ENCODE measurements at regions not wholly inside any gene's neighbourhood (a gene's known extent, or its start where the extent isn't known, plus 50 kb on each side); places are given as distances from the start of the nearest gene placed in this dataset.

DNA sequence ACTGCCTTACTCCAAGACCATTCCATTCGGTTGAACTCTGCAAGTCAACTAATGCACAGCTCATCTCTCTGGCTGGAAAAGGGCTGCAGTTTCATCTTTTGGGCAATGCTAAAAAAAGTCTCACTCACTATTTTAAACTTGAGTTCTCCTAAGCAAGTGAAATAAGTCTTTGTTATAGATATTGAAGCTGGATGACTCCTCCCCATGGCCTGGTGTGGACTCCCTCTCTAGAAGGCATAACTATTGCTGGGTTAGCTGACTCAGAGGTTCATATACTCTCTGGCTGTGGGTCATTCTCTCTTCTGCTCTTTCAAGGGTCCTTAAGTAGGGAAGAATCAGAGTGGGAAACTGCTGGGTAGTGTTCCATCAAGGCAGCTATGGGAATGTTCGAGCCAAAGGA, 88.0 kb downstream of the XCL2 start:
- DNase-seq = no peak

DNA sequence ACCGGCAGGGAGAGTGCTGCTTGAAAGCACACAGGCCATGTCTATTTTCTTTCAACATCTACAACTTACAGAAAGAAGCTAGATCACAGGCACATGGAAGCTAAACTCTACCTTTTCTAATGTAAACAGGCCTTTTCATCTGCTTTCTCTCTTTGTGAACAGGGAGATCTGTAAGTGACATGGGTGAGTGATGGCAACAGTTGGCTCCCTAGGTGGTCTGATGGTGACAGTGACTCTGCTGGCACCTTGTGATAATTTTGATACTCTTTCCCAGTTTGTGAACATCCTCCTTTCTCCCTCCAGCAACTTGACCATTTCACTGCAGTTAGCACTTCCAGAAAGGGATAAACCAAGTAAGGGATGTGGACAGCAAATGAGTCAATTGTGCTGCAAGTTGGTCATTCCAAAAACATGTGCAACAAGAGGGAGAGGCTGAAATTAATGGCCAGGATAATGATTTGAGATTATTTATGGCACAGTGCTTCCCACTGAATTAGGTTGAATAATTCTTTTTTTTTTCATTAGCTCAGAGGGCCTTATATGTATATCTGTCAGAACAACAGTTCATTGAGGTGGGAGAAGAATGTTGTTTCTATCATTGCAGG, 89.5 kb downstream of the XCL2 start:
- no peak for DNase-seq

DNA sequence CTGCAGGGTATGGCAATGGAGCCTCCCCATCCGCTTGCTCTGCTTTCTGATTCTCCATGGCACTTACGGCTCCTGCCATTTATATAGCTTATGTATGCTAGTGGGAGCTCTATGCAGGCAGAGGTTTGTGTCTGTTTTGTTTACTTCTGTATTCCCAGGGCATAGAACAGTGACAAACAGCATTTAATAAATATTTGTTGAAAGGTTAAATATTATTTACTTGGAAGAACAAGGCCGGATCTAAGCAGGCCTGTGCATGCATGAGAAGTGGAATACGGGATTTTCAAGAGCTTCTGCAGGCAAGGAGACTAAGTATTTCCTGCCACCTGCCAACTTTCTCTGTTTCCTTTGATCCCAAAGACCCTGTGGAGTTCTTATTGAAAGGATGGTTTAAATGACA, 90.7 kb downstream of the XCL2 start:
- no peak for DNase-seq

DNA sequence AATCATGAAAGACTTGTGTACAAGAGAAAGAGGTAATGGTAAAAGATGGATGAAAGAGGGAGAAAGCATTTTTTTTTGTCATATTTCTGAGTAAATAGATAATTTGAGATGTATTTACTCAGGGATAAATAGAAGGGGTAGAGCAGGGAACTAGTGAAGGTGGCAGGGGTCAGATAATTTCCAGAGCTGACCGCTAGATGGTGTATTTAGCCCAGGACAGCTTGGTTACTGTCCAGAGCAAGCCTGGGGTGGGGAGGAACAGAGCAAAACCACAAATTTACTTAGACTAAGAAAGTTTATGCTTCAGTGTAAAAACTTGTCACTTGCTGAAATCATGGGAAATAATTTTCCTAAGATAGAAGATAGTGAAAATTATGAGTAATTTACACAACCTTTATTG, 91.5 kb downstream of the XCL2 start:
- no peak for DNase-seq

DNA sequence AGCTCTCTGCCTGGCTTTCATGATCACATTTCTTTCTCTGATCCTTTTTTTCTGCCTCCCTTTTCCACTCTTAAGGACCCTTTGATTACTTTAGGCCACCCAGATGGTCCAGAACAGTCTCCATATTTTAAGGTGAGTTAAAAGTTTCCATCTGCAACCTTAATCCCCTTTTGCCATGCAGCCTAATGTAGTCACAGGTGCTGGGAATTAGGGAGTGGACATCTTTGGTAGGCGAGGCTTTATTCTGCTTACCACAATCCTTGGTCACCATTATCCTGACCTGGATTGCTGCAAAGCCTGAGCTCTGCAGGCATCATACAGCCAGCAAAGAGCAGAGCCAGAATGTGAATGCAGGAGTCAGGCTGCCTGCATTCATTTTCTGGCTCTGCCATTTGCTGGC, 95.9 kb downstream of the XCL2 start:
- DNase-seq = no peak

DNA sequence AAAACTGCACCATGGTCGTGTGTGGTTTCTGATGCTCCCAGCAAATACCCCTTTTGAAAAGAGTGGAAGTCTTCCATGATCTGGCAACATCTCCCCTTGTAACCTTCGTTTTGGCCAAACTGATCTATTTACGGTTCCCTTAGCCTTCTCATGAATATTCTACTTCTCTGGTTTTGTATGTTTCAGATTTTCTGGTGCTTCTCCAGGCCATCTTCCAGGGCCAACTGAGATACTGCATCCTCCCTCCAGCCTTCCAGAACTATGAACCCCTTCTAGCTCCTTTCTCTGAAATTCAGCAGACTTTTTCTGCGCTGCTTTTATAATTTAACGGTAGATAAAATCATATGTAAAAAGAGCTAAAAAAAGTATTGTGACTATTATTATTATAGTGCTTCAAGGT, 97.7 kb downstream of the XCL2 start:
- no peak for DNase-seq

DNA sequence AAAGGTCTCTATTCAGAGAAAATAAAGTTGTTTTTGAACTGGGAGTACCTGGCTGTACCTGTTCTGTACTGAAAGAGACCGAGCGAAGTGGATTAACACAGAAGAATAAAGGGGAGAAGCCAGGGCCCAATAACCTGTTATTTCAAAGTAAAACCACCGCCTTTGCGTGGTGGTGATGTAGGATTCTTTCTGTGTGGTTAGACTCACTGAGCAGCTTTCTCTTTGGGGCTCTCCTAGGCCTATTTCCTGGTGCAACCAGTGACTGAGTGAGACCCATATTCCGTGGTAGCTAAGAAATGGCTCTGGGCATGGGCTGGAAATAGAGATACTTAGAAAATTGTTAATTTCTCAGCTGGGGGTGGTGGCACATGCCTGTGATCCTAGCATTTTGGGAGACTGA, 99.9 kb downstream of the XCL2 start:
- no peak for DNase-seq

DNA sequence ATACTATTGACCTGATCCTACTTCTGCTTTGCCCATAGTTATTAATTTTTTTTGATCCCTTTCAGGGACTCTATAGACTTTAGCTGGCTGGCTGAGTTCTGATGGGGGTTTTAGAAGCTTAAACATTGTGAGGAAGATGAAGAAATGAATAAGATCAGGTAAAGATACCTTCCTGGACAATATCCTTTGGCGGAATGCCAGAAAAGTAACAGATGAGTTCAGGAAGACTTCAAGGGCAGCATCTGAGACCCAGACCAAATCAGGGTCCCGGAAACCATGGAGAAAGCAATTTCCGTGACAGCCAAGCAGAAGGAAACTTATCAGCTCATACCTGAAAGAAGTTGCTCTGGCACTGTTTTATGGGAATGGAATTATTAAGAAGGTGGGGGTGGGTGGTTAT, 100.4 kb downstream of the XCL2 start:
- DNase-seq = no peak

DNA sequence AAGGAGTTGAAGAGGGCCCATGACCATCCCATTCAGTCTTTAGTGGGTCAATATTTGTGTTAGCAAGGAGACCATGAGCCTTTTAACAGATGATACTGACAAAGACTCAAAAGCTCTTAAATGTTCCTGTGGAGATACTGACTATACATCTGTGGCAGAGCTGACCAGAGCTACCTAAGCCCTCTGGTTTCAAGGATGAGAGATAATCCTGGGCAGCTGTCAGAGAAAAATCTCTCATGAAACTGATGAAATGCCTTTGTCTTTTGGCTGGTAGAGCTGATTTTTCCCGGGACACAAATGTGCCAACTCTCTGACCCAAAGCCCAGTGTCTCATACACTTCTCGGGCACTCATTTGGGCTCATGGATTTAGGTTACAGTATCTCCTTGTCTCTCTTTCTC, 100.9 kb downstream of the XCL2 start:
- no peak for DNase-seq

DNA sequence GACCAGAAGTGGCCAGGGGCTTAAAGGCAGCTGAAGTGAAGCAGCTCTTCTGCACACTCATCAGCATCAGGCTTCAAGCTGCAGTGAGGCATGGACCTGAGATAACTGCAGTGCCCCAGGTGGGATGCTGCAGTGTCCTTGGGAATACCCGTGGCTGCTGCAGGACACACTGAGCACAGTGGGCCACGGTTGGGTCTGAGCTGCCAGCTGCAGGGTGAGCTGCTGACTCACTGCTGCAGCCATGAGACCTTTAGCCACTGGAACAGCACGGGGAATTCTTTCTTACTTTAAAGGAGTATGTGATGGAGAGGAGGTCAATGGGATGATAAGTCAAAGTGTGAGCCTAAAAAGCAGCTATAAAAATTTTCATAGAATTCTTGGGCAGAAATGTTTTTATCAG, 102.1 kb downstream of the XCL2 start:
- no peak for DNase-seq

DNA sequence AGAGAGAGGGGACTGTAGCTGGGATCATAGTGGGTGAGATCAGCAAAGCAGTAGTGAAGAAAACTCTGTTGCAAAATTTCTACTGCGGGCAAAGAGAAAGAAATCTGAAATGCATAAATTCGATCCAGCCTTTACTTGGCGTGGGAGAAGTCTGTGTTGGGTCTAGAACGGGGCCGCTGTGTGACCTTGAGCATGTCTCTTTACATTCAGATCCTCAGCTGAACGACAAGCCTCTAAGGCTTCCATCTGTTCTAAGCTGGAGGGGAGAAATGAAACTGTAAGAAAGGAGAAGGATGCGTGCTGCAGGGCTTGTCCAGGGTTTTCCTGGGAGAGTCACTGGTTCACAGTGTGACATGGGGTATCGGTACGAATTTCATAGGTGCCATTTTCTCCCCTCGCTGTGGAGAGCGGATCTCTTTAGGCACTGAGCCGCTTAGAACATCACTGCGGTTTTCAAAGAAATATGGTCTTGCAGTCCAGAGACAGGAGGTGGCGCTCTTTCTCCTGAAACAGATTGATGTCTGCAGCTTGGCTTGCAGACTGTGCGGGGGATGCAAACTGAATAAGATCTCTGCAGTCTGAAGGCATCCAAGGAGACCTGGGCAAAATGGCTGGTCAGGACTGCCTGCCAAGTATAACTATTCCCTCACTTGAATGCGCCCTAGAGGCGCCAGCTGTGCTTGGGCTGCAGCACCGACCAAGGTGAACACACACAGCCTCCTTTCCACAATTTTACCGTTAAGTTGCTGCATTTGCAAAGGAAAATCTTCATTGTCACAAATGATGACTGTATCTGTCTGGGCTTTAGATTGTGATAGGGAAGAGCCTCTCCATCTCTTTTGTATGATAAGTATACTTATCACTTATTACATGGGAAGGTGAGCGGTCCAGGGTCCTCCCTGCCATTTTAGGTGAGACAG, 104.1 kb downstream of the XCL2 start:
- peak; percentile 56 for DNase-seq

DNA sequence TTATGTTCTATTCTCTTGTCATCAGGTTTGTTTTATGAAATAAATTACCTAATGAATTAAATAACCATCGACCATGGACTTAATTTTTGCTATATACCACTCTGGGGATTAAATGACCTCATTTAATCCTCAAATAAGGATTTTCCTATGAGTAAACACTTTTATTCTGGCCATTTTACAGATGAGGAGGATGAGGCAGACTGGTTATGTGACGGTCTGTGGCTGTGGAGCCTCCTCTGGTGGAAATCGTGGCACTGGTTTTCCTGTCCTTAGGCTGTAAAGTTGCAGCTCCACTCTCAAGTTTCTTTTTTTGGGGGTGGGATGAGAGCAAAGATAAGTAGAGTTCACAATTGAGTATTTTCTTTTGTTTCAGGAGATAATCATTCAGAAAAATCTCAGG, 105.2 kb downstream of the XCL2 start:
- DNase-seq = no peak

DNA sequence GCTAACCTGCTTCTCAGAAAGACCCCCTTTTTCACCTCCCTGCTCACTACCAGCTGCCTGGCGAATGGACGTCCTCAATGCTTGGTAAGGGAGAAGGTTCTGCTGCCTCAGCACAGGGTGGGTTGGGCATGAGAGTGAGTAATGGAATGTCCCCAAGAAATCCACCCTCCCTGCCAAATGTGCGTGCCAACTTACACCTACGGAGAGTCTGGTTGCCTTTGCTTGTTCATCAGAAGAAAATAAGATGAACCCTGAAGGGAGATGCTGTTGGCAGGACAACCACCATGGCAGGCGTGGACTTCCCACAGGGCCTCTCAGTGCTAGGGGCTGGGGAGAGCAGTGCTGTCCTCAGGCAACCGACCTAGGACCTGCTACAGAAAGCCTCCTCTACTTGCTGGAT, 106.0 kb downstream of the XCL2 start:
- DNase-seq = no peak

DNA sequence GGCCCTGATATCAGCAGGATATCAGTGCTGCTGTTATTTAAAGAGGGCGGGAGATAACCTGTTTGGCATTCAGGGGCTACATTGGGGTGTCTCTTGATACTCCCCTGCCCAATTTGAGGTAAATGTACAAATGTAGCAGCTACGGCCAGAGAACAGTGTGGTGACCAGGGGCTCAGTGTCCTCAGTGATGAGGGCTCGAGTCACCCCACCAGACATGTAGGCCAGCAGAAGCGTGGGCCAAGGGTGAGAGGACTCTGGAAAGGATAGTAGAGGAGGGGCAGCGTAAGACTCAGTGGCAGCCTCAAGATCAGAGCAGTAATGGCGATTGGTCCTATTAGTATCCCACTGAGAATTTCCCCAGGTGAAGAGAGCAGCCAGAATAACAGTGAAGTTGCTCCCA, 108.4 kb downstream of the XCL2 start:
- no peak for DNase-seq

DNA sequence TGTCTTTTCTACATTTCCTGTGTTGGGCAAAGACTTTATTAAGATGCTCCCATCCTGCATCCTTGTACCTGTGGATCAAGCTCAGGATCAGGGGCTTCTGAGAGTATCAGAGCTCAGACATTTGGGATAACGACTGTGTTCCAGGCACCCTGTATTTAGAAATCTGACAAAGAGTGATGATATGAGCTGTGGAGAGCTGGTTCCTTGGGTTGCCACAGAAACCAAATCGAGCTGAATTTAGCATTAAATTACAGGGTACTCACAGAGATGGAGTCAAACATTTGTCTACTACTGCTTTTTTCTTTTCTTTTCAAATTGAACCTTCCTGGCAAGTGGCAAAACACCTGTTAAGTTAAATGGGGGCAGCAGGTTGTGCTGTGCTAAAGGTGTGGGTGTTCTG, 110.6 kb downstream of the XCL2 start:
- DNase-seq = no peak

DNA sequence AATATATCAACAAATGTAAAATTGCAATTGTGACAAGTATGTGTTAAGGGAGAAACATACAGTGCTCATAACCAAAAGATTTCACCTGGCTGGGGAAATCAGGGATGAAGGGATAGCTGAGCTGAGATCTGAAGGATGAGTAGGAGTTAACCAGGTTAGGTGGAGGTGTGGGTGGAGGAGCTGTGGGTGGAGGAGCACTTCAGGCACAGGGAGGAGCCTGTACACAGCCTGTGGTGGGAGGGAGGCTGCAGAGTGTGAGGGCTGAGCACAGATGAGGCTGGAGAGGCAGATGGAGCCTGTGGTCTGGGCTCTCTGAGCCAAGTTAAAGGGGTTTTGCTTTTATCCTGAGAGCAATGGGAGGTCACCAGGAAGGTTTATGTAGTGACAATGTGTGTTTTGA, 111.9 kb downstream of the XCL2 start:
- DNase-seq = no peak

DNA sequence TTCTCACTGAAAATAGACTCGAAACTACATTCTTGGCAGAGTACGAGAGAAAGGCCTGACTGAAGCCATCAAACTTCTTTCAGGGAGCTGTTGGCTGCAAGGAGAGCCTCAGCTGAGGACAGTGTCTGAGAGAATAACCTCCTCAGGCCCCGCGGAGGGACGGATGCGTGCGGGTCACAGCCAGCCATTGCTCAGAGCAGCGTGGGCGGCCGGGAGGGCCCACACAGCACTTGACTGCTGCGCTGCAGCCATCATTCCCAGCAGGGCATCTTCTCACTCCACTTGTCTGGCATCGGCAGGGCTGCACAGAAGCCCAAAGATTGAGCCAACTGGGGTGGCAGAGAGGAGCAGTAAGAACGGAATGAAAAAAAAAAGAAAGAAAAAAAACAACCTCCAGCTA, 113.5 kb downstream of the XCL2 start:
- DNase-seq = no peak

DNA sequence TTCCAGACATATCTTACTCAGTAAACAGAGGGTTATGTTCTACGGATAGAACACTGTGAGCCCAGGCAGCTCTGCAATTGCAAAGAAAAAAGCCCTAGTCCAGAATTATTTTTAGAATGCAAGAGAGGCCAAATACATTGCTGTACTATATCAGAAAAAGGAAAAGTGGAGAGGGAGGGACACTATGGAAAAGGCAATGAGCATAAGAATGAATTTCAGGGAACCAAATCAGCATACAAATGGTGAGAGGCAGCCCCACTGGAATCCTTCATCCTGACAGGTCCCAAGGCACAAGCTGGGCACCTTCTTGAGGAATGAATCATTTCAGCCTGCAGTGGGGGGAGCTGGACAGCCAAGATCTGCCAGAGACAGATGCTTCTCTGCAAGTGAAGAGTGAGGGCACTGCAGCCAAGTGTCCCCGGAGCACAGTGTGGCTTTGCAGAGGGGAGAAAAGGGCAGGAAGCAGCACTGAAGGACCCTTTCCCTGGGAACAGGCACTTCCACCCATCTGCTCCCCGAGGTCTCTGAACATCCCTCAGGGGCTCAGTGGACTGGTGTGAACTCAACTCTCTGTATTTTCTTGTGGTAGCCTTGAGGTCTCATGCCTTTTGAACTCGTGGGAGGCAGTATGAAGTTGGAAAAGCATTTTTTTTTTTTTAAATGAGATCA, 115.6 kb downstream of the XCL2 start:
- DNase-seq = no peak

DNA sequence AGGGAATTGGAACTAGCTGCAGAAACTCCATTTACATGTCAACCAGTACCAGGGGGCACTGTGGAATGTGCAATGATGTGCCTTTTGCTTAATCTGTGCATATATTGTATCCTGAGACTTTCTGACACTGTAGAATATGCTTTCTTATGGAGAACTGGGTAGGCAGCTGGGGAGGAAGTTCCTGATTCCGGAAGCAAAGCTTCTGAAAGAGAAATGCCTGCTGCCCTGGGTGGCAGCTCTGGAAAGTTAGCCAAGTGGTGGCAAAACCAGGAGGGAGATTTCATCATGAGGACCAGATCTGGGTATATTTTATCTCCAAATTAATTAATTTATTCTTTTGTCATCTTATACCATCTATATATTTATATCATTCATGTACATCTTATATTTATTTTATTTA, 116.7 kb downstream of the XCL2 start:
- no peak for DNase-seq

DNA sequence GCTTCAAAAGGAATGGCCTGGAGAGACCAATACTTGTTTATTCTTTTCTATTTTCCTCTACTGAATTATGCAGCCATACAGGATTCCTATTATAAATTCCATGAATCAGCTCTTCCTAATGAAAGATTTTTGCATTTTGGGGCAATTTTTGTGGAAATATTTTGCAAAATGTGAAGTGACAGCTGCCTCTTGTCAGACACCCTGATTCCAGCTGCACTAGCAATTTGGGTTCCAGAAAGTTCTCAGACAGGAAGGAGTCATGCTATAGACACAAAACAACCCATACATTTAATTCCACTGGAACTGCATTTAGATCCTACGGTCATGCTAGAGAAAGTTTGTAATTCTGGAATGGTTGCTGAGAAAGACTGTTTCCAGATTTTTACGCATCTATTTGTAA, 119.5 kb downstream of the XCL2 start:
- no peak for DNase-seq

DNA sequence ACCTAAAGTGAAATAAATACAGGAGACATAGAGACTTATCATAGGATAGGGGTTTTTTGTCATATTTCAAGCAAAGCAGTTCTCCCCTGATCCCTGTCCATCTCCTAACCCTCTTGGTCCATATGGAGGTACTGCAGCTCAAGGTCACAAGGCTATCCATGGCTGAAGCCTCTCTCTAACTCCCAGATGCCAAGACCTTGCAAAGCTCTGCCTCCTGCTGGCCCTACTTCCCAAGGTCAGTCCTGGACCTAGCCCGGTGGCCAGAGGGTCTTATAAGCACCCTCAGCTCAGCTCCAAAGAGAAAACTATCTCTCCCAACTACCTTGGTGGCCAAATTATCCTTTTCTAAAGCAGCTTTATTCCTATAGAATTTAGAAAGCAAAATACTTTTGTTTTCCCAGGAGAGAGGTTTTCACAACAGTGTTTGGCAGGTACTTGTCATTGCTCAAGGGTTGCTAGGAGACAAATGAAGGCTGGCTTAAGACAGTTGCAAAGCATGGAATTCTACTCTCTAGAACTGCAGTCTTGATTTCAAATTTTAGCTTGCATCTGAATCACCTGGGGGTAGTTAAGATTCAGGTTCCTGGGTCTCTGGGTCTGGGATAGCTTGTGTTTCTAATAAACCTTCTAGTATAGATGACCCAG, 121.5 kb downstream of the XCL2 start:
- no peak for DNase-seq

DNA sequence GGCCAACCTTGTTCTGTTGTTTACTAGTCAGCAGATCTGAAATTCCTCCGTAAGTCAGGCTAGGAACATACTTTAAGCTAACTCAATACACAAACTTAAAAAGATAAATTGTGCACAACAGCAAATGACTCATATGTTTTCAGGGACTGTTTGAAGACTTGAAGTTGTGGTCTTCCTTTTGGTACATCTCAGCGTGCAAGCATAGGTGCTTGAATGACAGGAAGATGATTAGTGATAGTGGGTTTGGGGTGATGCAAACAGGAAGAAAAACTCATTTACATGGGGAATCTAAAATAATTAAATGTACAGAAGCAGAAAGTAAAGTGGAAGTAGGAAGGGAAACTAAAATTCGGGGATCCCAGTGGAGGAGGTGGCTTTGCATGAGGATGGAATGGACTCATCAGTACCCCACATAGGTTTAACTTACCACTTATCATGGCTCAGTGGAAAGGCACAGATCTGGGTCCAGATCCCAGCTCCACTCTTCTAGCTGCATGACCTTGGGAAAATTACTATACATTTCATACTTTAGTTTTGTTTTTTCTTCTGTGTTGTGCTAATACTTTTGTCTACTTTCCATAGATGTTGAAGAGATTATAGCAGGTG, 122.3 kb downstream of the XCL2 start:
- no peak for DNase-seq

DNA sequence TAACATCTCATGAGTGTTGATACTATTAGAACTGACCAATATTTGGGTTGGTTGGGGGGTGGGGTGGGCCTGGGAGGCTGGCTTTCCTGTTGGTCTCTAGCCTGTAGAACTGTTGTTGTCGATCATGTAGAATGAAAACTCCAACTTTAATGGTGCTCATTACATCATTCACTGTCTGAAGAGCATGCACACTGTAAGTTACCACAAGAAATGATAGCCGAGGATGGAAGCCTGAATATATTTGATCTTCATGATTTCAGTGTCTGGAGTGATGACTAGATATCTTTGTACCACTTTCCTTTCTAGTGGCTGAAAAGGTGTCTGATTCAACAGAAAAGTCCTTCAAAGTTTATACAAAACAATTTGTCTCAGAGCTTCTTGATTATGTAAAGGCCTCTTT, 123.6 kb downstream of the XCL2 start:
- DNase-seq = no peak
